PC-9 (cell line): ENCODE measurements at regions not wholly inside any gene's neighbourhood (a gene's known extent, or its start where the extent isn't known, plus 50 kb on each side); places are given as distances from the start of the nearest gene placed in this dataset.

Experiments
- BruUV-seq: library from RNA; stranded (reverse); fragments of 400-500 nt; replicated peaks from 2 replicates; lab custom pipeline; 2021; lab: Mats Ljungman, UMichigan
- CTCF ChIA-PET: fragments of 300-600 bp; sonication (Branson Sonifier 250); formaldehyde crosslinking; loops from one replicate; lab custom pipeline; 2022; ENCODE audit warnings: antibody characterized with exemption; lab: Charles Lee
- POLR2A ChIA-PET: fragments of 300-600 bp; sonication (Branson Sonifier 250); formaldehyde crosslinking; loops from one replicate; lab custom pipeline; 2022; ENCODE audit warnings: antibody characterized with exemption; ENCODE audit not compliant: unreplicated experiment; lab: Charles Lee
- DNase-seq, 2 experiments: peaks; one replicate each; pipeline versions ENCODE4 v3.0.0 to v3.0.0-alpha.2; 2015 to 2022; ENCODE audit warnings: mixed read lengths in 1 of 2
- H2AFZ ChIP-seq: fragments of 200-600 bp; sonication (generic); 2 replicates; pipeline ENCODE4 v1.8.1; 2017; ENCODE audit warnings: antibody characterized with exemption
- H3F3A ChIP-seq: fragments of 200-600 bp; sonication (generic); 2 replicates; pipeline ENCODE4 v1.8.1; 2017; ENCODE audit warnings: antibody characterized with exemption, mild to moderate bottlenecking, low read depth; ENCODE audit not compliant: insufficient read depth
- H3K27ac ChIP-seq: fragments of 200-600 bp; sonication (generic); 2 replicates; pipeline ENCODE4 v1.6.1; 2016; ENCODE audit warnings: mixed run types
- H3K27me3 ChIP-seq: fragments of 200-600 bp; sonication (generic); 2 replicates; pipeline ENCODE4 v1.6.1; 2016; ENCODE audit warnings: low read depth, mixed run types; ENCODE audit not compliant: insufficient read depth
- H3K36me3 ChIP-seq: fragments of 200-600 bp; sonication (generic); 2 replicates; pipeline ENCODE4 v1.6.1; 2016; ENCODE audit warnings: low read depth, mixed run types
- H3K4me1 ChIP-seq: fragments of 200-600 bp; sonication (generic); replicated peaks from 2 replicates; pipeline ENCODE4 v1.6.1; 2016; ENCODE audit warnings: mixed run types; ENCODE audit not compliant: insufficient read depth
- H3K4me2 ChIP-seq: fragments of 200-600 bp; sonication (generic); 2 replicates; pipeline ENCODE4 v1.6.1; 2017; ENCODE audit warnings: mixed run types
- H3K4me3 ChIP-seq: fragments of 200-600 bp; sonication (generic); 2 replicates; pipeline ENCODE4 v1.6.1; 2016; ENCODE audit warnings: mixed run types
- H3K79me2 ChIP-seq: fragments of 200-600 bp; sonication (generic); 2 replicates; pipeline ENCODE4 v1.6.1; 2017; ENCODE audit warnings: low read depth, mixed run types
- H3K9me2 ChIP-seq: fragments of 200-600 bp; sonication (generic); 2 replicates; pipeline ENCODE4 v1.8.1; 2017; ENCODE audit warnings: mild to moderate bottlenecking; ENCODE audit not compliant: insufficient read depth
- H3K9me3 ChIP-seq: fragments of 200-600 bp; sonication (generic); 2 replicates; pipeline ENCODE4 v1.8.1; 2016; ENCODE audit warnings: low read depth; ENCODE audit not compliant: insufficient read depth
- H4K20me1 ChIP-seq: fragments of 200-600 bp; sonication (generic); 2 replicates; pipeline ENCODE4 v1.8.1; 2017; ENCODE audit not compliant: insufficient read depth
- CTCF ChIP-seq: fragments of 200-600 bp; sonication (generic); conservative IDR thresholded peaks from 2 replicates; pipeline ENCODE4 v1.6.1; 2017; ENCODE audit warnings: mixed run types, antibody characterized with exemption, mild to moderate bottlenecking, moderate library complexity
- EZH2 ChIP-seq: fragments of 200-600 bp; sonication (generic); IDR thresholded peaks from 2 replicates; pipeline ENCODE4 v1.8.0; 2017; ENCODE audit warnings: antibody characterized with exemption, low read depth
- intact Hi-C: fragments of 100-400 bp; cut with micrococcal nuclease; formaldehyde crosslinking; loops from one replicate; pipeline ENCODE4 v1.10.0; 2022; ENCODE audit not compliant: unreplicated experiment

- Histone ChIP-seq H4K20me1 (no peaks in the 10 kb centered on the region), H3F3A (no peaks in the 10 kb centered on the region), H3K9me3 (no peaks in the 10 kb centered on the region), H3K4me2 (no peak overlapping the region), H3K27me3 (no peaks in the 10 kb centered on the region), H3K27ac (no peak overlapping the region), H3K9me2 (no peaks in the 10 kb centered on the region), H3K4me3 (no peak overlapping the region), H3K36me3 (no peaks in the 10 kb centered on the region), H3K4me1 (peaks cover 19% of the 10 kb centered on the region), H3K79me2 (no peaks in the 10 kb centered on the region), H2AFZ (no peak overlapping the region)
- ChIA-PET POLR2A (no interaction called here), CTCF (interaction anchor here (0.5 to 2.1 kb wide), 4 partner anchors 13 to 810 kb away, joined by 3 to 8 read pairs (median 6); no protein-coding TSS in a partner anchor)
- intact Hi-C loops = loop anchor here (1.0 kb wide), 1 partner anchor 35 kb away; no protein-coding TSS in a partner anchor
- TF ChIP-seq CTCF = peak; percentile 61
- no peak for TF ChIP-seq EZH2
- BruUV-seq = no TSS peak
- peak in 1 of 2 experiments; percentile 62 for DNase-seq
Measured at GRCh38 chr6:10465629-10466499, 51.0 kb upstream of the TFAP2A start.
